ENCODE measurements at regions not wholly inside any gene's neighbourhood (a gene's known extent, or its start where the extent isn't known, plus 50 kb on each side); places are given as distances from the start of the nearest gene placed in this dataset.

GRCh38 chr4:141955696-141956095 lies 319.3 kb downstream of the IL15 start:
- TF ChIP-seq CTCF (IDR thresholded peaks at IDR 0.05) = no peak
- Histone ChIP-seq H3K36me3 (no peaks in the 10 kb centered on the region), H3K27me3 (no peaks in the 10 kb centered on the region), H3K4me3 (no peak overlapping the region), H3K9me3 (no peaks in the 10 kb centered on the region), H3K4me1 (no peaks in the 10 kb centered on the region), H3K27ac (no peak overlapping the region)
- intact Hi-C loops (cut with DNase I; ENCODE audit: low total_unique reads) = no loop called here
- DNase-seq = no peak

- no peaks in the 10 kb centered on the region for H3K9me3 ChIP-seq
- H3K36me3 ChIP-seq = no peaks in the 10 kb centered on the region
- DNase-seq = no peak
- intact Hi-C loops (cut with DNase I; ENCODE audit: low total_unique reads) = no loop called here
- no peaks in the 10 kb centered on the region for H3K4me1 ChIP-seq
- no peaks in the 10 kb centered on the region for H3K27me3 ChIP-seq
- no peak overlapping the region for H3K27ac ChIP-seq
- TF ChIP-seq CTCF (IDR thresholded peaks at IDR 0.05) = no peak
- H3K4me3 ChIP-seq = no peak overlapping the region
Observed at GRCh38 chr4:141957416-141957815, 321.0 kb downstream of the IL15 start.

- intact Hi-C loops (cut with DNase I; ENCODE audit: low total_unique reads) = no loop called here
- no peaks in the 10 kb centered on the region for H3K27me3 ChIP-seq
- no peak for TF ChIP-seq CTCF (IDR thresholded peaks at IDR 0.05)
Observed at GRCh38 chr4:141962486-141962885, 326.1 kb downstream of the IL15 start.

GRCh38 chr4:141971869-141972268 lies 335.5 kb downstream of the IL15 start:
- DNase-seq = no peak
- no peaks in the 10 kb centered on the region for H3K36me3 ChIP-seq
- intact Hi-C loops (cut with DNase I; ENCODE audit: low total_unique reads) = no loop called here
- no peaks in the 10 kb centered on the region for H3K27me3 ChIP-seq
- H3K4me3 ChIP-seq = no peak overlapping the region
- H3K27ac ChIP-seq = no peak overlapping the region
- H3K4me1 ChIP-seq = no peaks in the 10 kb centered on the region
- no peak for TF ChIP-seq CTCF (IDR thresholded peaks at IDR 0.05)
- H3K9me3 ChIP-seq = no peaks in the 10 kb centered on the region

More at GRCh38 chr4:141962486-141962885, 326.1 kb downstream of the IL15 start:
- no peaks in the 10 kb centered on the region for H3K4me1 ChIP-seq
- no peaks in the 10 kb centered on the region for H3K9me3 ChIP-seq
- H3K36me3 ChIP-seq = no peaks in the 10 kb centered on the region
- DNase-seq = no peak
- H3K27ac ChIP-seq = no peak overlapping the region
- H3K4me3 ChIP-seq = no peak overlapping the region

DNA sequence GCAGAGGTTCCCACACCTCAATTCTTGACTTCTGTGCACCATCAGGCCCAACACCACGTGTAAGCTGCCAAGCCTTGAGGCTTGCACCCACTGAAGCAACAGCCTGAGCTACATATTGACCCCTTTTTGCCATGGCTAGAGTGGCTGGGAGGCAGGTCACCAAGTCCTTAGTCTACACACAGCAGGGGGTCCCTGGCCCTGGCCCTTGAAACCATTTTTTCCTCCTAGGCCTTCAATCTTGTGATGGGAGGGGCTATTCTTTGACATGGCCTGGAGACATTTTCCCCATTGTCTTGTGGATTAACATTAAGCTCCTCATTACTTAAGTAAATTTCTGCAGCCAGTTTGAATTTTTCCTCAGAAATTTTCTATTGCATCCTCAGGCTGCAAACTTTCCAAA lies 336.6 kb downstream of the IL15 start:
- DNase-seq = no peak
- Histone ChIP-seq H3K27ac (no peak overlapping the region), H3K9me3 (no peaks in the 10 kb centered on the region), H3K36me3 (no peaks in the 10 kb centered on the region), H3K27me3 (no peaks in the 10 kb centered on the region), H3K4me1 (no peaks in the 10 kb centered on the region), H3K4me3 (no peak overlapping the region)
- TF ChIP-seq CTCF (IDR thresholded peaks at IDR 0.05) = no peak
- intact Hi-C loops (cut with DNase I; ENCODE audit: low total_unique reads) = no loop called here
